Neural cell (in vitro differentiated cells): ENCODE measurements at regions not wholly inside any gene's neighbourhood (a gene's known extent, or its start where the extent isn't known, plus 50 kb on each side); places are given as distances from the start of the nearest gene placed in this dataset.

ENCODE experiments used
- H2AFZ ChIP-seq: fragments of 200-600, 300-800 bp; sonication (generic), shearing (Covaris generic); 2 replicates; pipeline ENCODE4 v1.6.0; 2014; ENCODE audit warnings: low read depth, mild to moderate bottlenecking, antibody characterized with exemption, low read length, moderate library complexity
- H3F3A ChIP-seq: fragments of 200-600 bp; shearing (Covaris generic); 2 replicates; pipeline ENCODE4 v1.6.1; 2016; ENCODE audit warnings: mild to moderate bottlenecking, moderate library complexity, mixed read lengths, antibody characterized with exemption, low read length; ENCODE audit not compliant: insufficient read depth, poor library complexity, severe bottlenecking
- H3K27ac ChIP-seq: fragments of 200-600, 300-800 bp; sonication (generic), shearing (Covaris generic); 2 replicates; pipeline ENCODE4 v1.5.1; 2014; ENCODE audit warnings: mild to moderate bottlenecking, low read length, moderate library complexity
- H3K27me3 ChIP-seq: fragments of 300-800, 200-600 bp; sonication (generic), shearing (Covaris generic); 2 replicates; pipeline ENCODE4 v1.6.0; 2014; ENCODE audit warnings: mild to moderate bottlenecking, low read depth, low read length, moderate library complexity; ENCODE audit not compliant: insufficient read depth
- H3K36me3 ChIP-seq: fragments of 300-800, 200-600 bp; sonication (generic), shearing (Covaris generic); 2 replicates; pipeline ENCODE4 v1.5.1; 2014; ENCODE audit warnings: mild to moderate bottlenecking, antibody characterized with exemption, low read length, moderate library complexity; ENCODE audit not compliant: insufficient read depth
- H3K4me2 ChIP-seq: fragments of 300-800, 200-600 bp; sonication (generic), shearing (Covaris generic); 2 replicates; pipeline ENCODE4 v1.6.0; 2014; ENCODE audit warnings: mild to moderate bottlenecking, low read length
- H3K4me3 ChIP-seq: fragments of 300-800, 200-600 bp; sonication (generic), shearing (Covaris generic); 2 replicates; pipeline ENCODE4 v1.5.1; 2014; ENCODE audit warnings: mild to moderate bottlenecking, low read length, moderate library complexity
- H3K79me2 ChIP-seq: fragments of 200-600 bp; shearing (Covaris generic); replicated peaks from 2 replicates; pipeline ENCODE4 v1.6.0; 2014; ENCODE audit warnings: mild to moderate bottlenecking, low read length, moderate library complexity; ENCODE audit not compliant: insufficient read depth
- H3K9ac ChIP-seq: fragments of 300-800, 200-600 bp; sonication (generic), shearing (Covaris generic); 2 replicates; pipeline ENCODE4 v1.6.1; 2016; ENCODE audit warnings: mild to moderate bottlenecking, low read length, mixed read lengths
- H3K9me2 ChIP-seq: fragments of 200-600 bp; shearing (Covaris generic); 2 replicates; pipeline ENCODE4 v1.6.1; 2016; ENCODE audit warnings: mild to moderate bottlenecking, low read length, mixed read lengths; ENCODE audit not compliant: insufficient read depth
- H3K9me3 ChIP-seq: fragments of 200-600, 300-800 bp; sonication (generic), shearing (Covaris generic); 2 replicates; pipeline ENCODE4 v1.6.1; 2016; ENCODE audit warnings: mild to moderate bottlenecking, mixed run types, low read length, moderate library complexity, mixed read lengths
- H4K20me1 ChIP-seq: fragments of 200-600 bp; shearing (Covaris generic); 2 replicates; pipeline ENCODE4 v1.6.1; 2016; ENCODE audit warnings: mild to moderate bottlenecking, mixed run types; ENCODE audit not compliant: insufficient read depth
- EP300 ChIP-seq: fragments of 450-650 bp; conservative IDR thresholded peaks from 2 replicates; pipeline ENCODE4 v1.6.1; 2014; ENCODE audit warnings: antibody characterized with exemption, mild to moderate bottlenecking, moderate library complexity; ENCODE audit not compliant: poor library complexity, severe bottlenecking
- EZH2 ChIP-seq: fragments of 200-600, 300-800 bp; shearing (Covaris generic), sonication (generic); IDR thresholded peaks from 2 replicates; pipeline ENCODE4 v1.6.1; 2014; ENCODE audit warnings: antibody characterized with exemption, low read length, borderline replicate concordance, mild to moderate bottlenecking; ENCODE audit not compliant: insufficient read depth, poor library complexity, severe bottlenecking
- MXI1 ChIP-seq: fragments of 450-650 bp; conservative IDR thresholded peaks from 2 replicates; pipeline ENCODE4 v1.6.1; 2014; ENCODE audit warnings: antibody characterized with exemption, mild to moderate bottlenecking; ENCODE audit not compliant: poor library complexity, severe bottlenecking
- POLR2AphosphoS5 ChIP-seq: IDR thresholded peaks from 2 replicates; pipeline ENCODE4 v1.6.1; 2012
- RAD21 ChIP-seq: fragments of 450-650 bp; conservative IDR thresholded peaks from 2 replicates; pipeline ENCODE4 v1.6.1; 2014; ENCODE audit warnings: antibody characterized with exemption, mild to moderate bottlenecking, moderate library complexity
- SMC3 ChIP-seq: fragments of 450-650 bp; conservative IDR thresholded peaks from 2 replicates; pipeline ENCODE4 v1.6.1; 2014; ENCODE audit warnings: antibody characterized with exemption, mild to moderate bottlenecking, moderate library complexity; ENCODE audit not compliant: poor library complexity
- TAF1 ChIP-seq: IDR thresholded peaks from 2 replicates; pipeline ENCODE4 v1.6.1; 2012; ENCODE audit warnings: low read depth
- TF ChIP-seq, protein P1 (sequence below): IDR thresholded peaks from 2 replicates; pipeline ENCODE4 v1.6.1; 2012; ENCODE audit warnings: borderline replicate concordance
- TF ChIP-seq, protein P2 (sequence below): fragments of 450-650 bp; IDR thresholded peaks from 2 replicates; pipeline ENCODE4 v1.5.1; 2014; ENCODE audit warnings: antibody characterized with exemption, mild to moderate bottlenecking, moderate library complexity; ENCODE audit not compliant: poor library complexity, severe bottlenecking

DNA sequence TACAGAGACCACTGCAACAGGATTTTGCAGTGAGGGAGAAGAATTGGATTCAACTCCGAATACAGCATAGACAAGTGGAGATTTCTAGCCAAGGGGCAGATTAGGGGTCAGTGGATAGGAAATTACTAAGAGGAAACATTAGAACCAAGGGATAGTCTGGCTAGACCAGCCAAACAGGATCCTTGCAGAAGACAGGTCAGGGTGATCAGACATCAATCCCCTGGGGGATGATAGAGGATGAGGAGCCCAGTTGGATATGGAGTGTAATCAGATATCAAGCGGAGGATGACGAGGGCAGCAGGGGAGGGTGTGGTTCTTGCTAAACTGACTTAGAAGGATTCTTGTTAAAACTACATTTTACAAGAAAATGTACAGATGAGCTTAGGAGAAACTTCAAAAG, 424.4 kb downstream of the DAD1 start:
- Histone ChIP-seq H3K27ac (no peak overlapping the region), H3F3A (no peaks in the 10 kb centered on the region), H3K9me2 (no peaks in the 10 kb centered on the region), H4K20me1 (no peaks in the 10 kb centered on the region), H3K9me3 (no peaks in the 10 kb centered on the region), H3K4me2 (no peak overlapping the region), H3K27me3 (no peaks in the 10 kb centered on the region), H3K9ac (no peak overlapping the region), H3K4me3 (no peak overlapping the region), H2AFZ (no peak overlapping the region), H3K79me2 (no peaks in the 10 kb centered on the region), H3K36me3 (no peaks in the 10 kb centered on the region)
- TF ChIP-seq MXI1 (no peak), EZH2 (no peak), TAF1 (no peak), EP300 (no peak), SMC3 (no peak), RAD21 (no peak), POLR2AphosphoS5 (no peak)
- TF ChIP-seq, protein P1, sequence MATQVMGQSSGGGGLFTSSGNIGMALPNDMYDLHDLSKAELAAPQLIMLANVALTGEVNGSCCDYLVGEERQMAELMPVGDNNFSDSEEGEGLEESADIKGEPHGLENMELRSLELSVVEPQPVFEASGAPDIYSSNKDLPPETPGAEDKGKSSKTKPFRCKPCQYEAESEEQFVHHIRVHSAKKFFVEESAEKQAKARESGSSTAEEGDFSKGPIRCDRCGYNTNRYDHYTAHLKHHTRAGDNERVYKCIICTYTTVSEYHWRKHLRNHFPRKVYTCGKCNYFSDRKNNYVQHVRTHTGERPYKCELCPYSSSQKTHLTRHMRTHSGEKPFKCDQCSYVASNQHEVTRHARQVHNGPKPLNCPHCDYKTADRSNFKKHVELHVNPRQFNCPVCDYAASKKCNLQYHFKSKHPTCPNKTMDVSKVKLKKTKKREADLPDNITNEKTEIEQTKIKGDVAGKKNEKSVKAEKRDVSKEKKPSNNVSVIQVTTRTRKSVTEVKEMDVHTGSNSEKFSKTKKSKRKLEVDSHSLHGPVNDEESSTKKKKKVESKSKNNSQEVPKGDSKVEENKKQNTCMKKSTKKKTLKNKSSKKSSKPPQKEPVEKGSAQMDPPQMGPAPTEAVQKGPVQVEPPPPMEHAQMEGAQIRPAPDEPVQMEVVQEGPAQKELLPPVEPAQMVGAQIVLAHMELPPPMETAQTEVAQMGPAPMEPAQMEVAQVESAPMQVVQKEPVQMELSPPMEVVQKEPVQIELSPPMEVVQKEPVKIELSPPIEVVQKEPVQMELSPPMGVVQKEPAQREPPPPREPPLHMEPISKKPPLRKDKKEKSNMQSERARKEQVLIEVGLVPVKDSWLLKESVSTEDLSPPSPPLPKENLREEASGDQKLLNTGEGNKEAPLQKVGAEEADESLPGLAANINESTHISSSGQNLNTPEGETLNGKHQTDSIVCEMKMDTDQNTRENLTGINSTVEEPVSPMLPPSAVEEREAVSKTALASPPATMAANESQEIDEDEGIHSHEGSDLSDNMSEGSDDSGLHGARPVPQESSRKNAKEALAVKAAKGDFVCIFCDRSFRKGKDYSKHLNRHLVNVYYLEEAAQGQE, result no peak
- TF ChIP-seq, protein P2, sequence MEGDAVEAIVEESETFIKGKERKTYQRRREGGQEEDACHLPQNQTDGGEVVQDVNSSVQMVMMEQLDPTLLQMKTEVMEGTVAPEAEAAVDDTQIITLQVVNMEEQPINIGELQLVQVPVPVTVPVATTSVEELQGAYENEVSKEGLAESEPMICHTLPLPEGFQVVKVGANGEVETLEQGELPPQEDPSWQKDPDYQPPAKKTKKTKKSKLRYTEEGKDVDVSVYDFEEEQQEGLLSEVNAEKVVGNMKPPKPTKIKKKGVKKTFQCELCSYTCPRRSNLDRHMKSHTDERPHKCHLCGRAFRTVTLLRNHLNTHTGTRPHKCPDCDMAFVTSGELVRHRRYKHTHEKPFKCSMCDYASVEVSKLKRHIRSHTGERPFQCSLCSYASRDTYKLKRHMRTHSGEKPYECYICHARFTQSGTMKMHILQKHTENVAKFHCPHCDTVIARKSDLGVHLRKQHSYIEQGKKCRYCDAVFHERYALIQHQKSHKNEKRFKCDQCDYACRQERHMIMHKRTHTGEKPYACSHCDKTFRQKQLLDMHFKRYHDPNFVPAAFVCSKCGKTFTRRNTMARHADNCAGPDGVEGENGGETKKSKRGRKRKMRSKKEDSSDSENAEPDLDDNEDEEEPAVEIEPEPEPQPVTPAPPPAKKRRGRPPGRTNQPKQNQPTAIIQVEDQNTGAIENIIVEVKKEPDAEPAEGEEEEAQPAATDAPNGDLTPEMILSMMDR, result no peak

DNA sequence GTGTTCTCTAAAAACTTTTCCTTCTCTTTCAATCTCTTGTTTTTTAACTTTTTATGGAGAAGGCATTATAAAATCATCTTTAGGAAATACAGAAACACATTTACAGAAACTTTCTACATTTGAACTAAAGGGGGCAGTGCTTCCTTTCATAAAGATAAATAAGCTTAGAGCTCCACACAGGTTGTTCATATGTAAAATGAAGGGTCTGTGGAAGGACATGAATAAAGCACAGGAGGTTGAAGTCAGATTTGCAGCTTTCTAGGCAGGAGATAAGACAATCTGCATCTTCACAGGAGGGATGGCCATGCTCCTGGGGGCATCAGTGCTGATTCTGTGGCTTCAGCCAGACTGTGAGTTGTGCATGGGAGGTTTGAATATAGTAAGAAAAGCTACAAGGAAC, 426.0 kb downstream of the DAD1 start:
- no peak for TF ChIP-seq POLR2AphosphoS5
- TF ChIP-seq, protein P2, result peak; percentile 39
- Histone ChIP-seq H3K4me2 (no peak overlapping the region), H3K9ac (no peak overlapping the region), H4K20me1 (no peaks in the 10 kb centered on the region), H3K9me2 (no peaks in the 10 kb centered on the region), H3K9me3 (no peaks in the 10 kb centered on the region), H3F3A (no peaks in the 10 kb centered on the region), H3K27me3 (no peaks in the 10 kb centered on the region), H3K27ac (no peak overlapping the region), H3K36me3 (no peaks in the 10 kb centered on the region), H3K4me3 (no peak overlapping the region), H2AFZ (no peak overlapping the region), H3K79me2 (no peaks in the 10 kb centered on the region)
